Posterior cingulate gyrus (tissue), 11 donors: ENCODE measurements at regions not wholly inside any gene's neighbourhood (a gene's known extent, or its start where the extent isn't known, plus 50 kb on each side); places are given as distances from the start of the nearest gene placed in this dataset.
A peak's percentile ranks its signal among the peaks of the same experiment; 100 is the strongest.

ENCODE experiments used
- DNase-seq, 10 donors: peaks; one replicate each; pipeline versions ENCODE4 v3.0.0 to v3.0.0-alpha.2; 2020 to 2021; ENCODE audit warnings: mixed read lengths in 3 of 10
- intact Hi-C: fragments of 100-400 bp; cut with DNase I; formaldehyde crosslinking; loops from one replicate; pipeline ENCODE4 v1.15.1; 2023

GRCh38 chr9:89234205-89235067 lies 55.8 kb upstream of the SHC3 start:
- peak in 9 of 10 donors; percentile 24 to 93 (median 38) for DNase-seq
- intact Hi-C loops = no loop called here

DNA sequence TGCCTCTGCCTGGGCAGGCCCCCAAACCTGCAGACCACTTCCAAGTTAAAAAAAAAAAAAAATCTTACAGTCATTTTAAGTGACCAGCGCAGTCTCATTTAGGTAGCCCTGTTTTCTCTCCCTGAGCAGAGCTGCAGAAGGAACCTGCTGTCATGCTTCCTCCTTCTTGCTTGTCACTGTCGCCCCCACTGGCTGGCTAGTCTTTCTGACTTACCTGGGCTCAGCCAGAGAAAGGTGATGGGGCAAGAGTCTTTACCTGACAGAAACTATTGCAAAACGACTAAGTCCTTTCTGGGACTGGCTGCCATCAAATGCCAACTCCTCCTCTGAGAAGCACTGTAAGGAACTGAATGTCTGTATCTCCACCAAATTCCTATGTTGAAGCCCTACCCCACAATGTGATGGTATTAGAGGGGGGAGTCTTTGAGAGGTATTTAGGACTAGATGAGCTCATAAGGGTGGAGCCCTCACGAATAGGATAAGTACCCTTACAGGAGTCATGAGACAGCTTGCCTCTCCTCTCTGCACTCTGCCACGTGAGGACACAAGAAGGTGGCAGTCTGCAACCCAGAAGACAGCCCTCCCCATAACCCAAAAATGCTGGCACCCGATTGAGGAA lies 58.4 kb upstream of the SHC3 start:
- DNase-seq = no peak
- intact Hi-C loops = no loop called here

DNA sequence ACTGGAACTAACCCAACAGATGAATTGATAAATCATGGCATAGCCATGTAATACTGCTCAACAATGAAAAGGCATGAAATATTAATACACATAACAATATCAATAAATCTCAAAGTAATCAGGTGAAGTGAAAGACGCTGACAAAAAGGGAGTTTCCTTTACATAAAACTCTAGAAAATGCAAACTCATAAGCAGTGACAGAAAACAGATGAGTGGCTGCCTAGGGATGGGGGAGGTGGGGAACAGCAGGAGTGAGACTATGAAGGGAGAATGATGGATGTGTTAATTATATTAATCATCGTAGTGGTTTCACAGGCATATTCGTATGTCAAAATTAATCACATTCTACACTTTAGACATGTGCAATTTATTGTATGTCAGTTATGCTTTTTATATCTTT lies 59.8 kb upstream of the SHC3 start:
- DNase-seq = no peak
- intact Hi-C loops = no loop called here

GRCh38 chr9:89243296-89244061 lies 64.9 kb upstream of the SHC3 start:
- intact Hi-C loops = no loop called here
- DNase-seq = no peak

DNA sequence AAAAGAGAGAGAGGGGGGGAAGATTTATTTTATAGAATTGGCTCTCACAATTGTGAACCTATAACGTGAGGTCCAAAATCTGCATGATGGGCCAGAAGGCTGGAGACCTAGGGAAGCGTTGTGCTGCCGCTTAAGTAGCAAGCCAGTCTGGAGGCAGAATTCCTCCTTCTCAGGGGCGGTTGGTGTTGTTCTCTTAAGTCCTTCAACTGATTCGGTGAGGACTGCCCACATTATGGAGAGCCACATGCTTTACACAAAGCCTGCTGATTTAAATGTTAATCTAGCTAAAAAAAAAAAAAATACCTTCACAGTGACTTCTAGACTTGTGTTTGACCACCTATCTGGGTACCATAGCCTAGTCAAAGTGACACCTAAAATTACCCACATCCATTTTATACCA lies 64.2 kb upstream of the CKS2 start:
- intact Hi-C loops = no loop called here
- DNase-seq = no peak

- intact Hi-C loops = no loop called here
- no peak for DNase-seq
These were observed 63.3 kb upstream of the CKS2 start for GRCh38 chr9:89247431-89248353.

GRCh38 chr9:89249001-89249400 lies 62.0 kb upstream of the CKS2 start:
- no peak for DNase-seq
- intact Hi-C loops = no loop called here

DNA sequence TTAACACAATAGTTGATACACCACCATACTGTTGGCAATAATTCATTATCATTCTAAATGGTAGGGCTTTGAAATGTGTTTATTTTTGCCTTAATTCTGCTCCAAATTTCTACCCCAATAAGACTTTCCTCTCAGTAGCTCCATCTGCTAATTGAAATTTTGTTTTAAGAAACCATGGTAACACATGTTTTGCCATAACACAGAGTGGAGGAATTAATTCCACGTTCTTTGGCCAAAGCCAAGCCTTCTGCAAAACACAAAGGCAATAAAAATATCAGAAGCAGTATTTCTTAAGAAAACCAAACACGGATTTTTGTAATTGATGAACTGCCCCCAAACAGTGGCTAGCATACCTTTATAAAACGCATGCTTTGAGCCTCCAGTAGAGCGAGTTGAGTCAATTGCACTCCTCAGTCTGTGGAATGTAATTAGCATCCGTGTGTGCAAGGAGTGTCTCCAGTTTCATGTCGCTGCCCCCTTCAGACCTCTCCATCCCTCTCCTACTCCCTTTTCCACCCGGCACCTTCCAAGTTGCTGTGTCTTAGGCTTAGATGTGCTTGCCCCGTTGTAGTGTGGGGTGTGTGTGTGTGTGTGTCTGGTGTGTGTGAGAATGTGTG lies 58.2 kb upstream of the CKS2 start:
- intact Hi-C loops = no loop called here
- no peak for DNase-seq

DNA sequence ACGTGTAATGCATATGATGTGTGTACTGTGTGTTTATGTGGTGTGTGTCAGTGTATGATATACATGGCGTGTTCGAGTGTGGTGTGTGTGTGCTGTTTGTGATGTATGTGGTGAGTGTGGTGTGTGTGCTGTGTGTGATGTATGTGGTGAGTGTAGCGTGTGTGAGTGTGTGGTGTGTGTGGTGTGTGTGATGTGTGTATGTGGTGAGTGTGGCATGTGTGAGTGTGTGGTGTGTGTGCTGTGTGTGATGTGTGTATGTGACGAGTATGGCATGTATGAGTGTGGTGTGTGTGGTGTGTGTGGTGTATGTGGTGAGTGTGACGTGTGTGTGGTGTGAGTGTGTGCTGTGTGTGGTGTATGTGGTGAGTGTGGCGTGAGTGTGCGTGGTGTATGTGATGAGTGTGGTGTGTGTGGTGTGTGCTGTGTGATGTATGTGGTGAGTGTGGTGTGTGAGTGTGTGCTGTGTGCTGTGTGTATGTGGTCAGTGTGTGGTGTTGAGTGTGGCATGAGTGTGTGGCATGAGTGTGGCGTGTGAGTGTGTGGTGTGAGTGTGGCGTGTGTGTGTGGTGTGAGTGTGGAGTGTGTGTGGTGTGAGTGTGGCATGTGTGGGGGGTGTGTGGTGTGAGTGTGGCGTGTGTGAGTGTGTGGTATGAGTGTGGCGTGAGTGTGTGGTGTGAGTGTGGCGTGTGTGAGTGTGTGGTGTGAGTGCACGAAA lies 56.8 kb upstream of the CKS2 start:
- intact Hi-C loops = no loop called here

DNA sequence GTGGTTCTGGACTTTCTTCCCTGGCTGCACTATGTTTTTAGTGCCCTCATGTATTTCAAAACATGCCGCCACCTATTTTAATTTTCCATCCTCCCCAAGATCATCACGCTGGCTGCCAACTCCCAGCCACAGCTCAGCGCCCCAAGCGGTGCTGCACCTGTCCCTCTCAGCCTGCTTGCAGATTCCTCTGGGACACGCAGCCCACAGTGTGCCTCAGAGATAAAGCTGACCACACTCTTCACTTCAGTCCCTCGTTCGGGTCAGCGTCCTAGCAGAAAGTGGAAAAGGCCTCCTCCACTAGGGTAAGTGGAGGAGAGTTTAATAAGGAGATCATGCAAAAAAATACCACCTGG lies 56.2 kb upstream of the CKS2 start:
- no peak for DNase-seq
- intact Hi-C loops = no loop called here

More for the DNA sequence above, 56.8 kb upstream of the CKS2 start:
- no peak for DNase-seq

DNA sequence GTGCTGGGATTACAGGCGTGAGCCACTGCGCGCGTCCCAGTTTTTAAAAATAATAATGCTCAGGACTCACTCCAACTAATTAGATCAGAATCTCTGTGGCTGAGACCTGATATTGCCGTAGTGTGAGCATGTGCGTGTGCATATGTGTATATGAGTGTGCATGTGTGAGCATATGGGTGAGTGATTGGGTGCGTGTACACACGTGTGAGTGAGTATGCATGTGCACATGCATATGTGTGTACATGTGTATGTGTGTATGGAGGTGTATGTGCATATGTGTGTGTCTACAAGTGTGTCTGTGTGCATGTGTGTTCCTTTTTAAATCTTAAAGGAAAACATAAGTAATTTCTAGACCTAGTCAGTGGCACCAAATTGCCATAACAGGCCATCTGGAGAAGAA lies 54.8 kb upstream of the CKS2 start:
- intact Hi-C loops = no loop called here
- DNase-seq = no peak

GRCh38 chr9:89256642-89257041 lies 54.4 kb upstream of the CKS2 start:
- intact Hi-C loops = no loop called here
- no peak for DNase-seq

GRCh38 chr9:89260525-89260924 lies 50.5 kb upstream of the CKS2 start:
- DNase-seq = no peak
- intact Hi-C loops = no loop called here
